Testis (tissue), 2 donors: ENCODE measurements at regions not wholly inside any gene's neighbourhood (a gene's known extent, or its start where the extent isn't known, plus 50 kb on each side); places are given as distances from the start of the nearest gene placed in this dataset.

ENCODE experiments used
- DNase-seq: peaks from one replicate; pipeline ENCODE4 v3.0.0-alpha.2; 2019
- H3K27ac ChIP-seq, 2 donors: fragments of 200-600 bp; sonication (generic); one replicate each; pipeline ENCODE4 v1.5.1; 2019
- H3K27me3 ChIP-seq: fragments of 200-600 bp; sonication (generic); one replicate; pipeline ENCODE4 v1.5.1; 2019
- H3K36me3 ChIP-seq: fragments of 200-600 bp; sonication (generic); one replicate; pipeline ENCODE4 v1.5.1; 2017; ENCODE audit warnings: low read depth; ENCODE audit errors: missing control alignments
- H3K4me1 ChIP-seq: fragments of 200-600 bp; sonication (generic); one replicate; pipeline ENCODE4 v1.5.1; 2019
- H3K4me3 ChIP-seq, 2 donors: fragments of 200-600 bp; sonication (generic); one replicate each; pipeline ENCODE4 v1.5.1; 2017 to 2019
- H3K9me3 ChIP-seq: fragments of 200-600 bp; sonication (generic); one replicate; pipeline ENCODE4 v1.5.1; 2017
- POLR2A ChIP-seq: fragments of 450-650 bp; IDR thresholded peaks from one replicate; pipeline ENCODE4 v1.6.1; 2017; ENCODE audit warnings: antibody characterized with exemption, mild to moderate bottlenecking, moderate library complexity
- WGBS, 2 donors: methylation state at CpG; one replicate each; pipeline ENCODE4 v1.1.5; 2018; 5-methylcytosine and 5-hydroxymethylcytosine counted together
- intact Hi-C: fragments of 100-400 bp; cut with DNase I; formaldehyde crosslinking; loops from one replicate; pipeline ENCODE4 v1.15.1; 2023; ENCODE audit warnings: low total_unique reads
- TF ChIP-seq, protein P1 (sequence below), 3 experiments: fragments of 450-650 bp in 2 of 3; fragments of 200-600 bp in 1 of 3; sonication (generic) in 1 of 3; IDR thresholded peaks; one replicate each; pipeline ENCODE4 v1.5.1; 2016 to 2019; ENCODE audit warnings: antibody characterized with exemption in 3 of 3, mild to moderate bottlenecking in 2 of 3, moderate library complexity in 1 of 3

DNA sequence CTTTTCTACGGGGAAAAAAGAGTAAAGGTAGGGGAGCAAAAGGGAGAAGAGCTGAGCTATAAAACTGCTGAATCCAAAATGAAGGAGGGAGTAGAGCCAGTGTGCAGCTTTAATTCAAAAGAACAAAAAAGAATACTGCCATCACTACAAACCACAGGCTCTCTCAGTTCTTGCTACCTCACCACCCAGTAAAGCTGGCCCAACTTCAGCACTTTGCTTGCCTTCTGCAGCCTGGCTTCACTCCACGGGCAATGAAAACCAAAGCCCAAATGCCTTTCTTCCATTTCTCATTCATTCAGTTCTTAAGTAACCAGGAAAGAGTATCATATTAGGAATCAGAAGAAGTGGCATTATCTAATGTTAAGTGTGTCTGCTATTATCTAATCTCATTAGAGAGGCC lies 376.8 kb downstream of the BCOR start:
- 56 to 60% methylated on average over 2 of the region's 2 CpGs for WGBS, 2 donors
- no peaks in the 10 kb centered on the region for H3K36me3 ChIP-seq

DNA sequence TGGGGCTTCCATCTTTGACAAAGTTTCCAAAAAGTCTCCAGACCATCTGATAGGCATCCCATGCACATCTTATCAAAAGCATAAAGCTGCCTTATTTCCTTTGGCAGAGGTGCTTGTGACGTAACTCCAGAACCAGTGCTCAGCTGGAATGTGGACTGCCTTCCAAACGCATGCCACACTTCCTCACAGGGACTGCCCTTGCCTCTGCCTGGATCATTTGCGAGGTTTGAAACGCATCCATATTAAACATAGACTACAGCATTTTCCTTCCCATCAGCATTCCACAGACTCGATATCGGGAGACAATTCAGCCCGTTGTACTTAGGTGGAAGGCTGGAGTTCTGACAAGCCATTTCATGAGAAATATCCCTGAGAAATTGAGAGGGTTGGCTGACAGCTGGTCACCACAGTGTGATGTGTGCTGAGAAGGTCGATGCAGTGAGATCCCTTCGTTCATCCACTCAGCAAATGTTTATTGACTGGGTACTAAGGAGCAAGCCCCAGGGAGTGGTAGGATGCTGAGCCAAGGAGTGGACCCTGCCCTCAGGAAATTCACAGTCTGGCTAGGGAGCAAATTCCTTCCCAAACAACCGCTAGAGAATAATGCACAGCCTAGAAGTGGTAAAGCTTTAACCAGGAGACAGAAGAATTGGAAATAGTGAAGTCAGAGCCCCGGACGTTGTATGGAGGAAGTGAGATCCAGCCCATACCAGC lies 376.0 kb downstream of the BCOR start:
- Histone ChIP-seq H3K27ac (no peak overlapping the region), H3K4me1 (no peaks in the 10 kb centered on the region), H3K4me3 (no peak overlapping the region), H3K36me3 (no peaks in the 10 kb centered on the region), H3K27me3 (no peaks in the 10 kb centered on the region), H3K9me3 (no peaks in the 10 kb centered on the region)
- DNase-seq, result no peak
- 50 to 72% methylated on average over 6 to 12 of the region's 12 CpGs for WGBS, 2 donors
- intact Hi-C loops, result no loop called here
- TF ChIP-seq, protein P1, sequence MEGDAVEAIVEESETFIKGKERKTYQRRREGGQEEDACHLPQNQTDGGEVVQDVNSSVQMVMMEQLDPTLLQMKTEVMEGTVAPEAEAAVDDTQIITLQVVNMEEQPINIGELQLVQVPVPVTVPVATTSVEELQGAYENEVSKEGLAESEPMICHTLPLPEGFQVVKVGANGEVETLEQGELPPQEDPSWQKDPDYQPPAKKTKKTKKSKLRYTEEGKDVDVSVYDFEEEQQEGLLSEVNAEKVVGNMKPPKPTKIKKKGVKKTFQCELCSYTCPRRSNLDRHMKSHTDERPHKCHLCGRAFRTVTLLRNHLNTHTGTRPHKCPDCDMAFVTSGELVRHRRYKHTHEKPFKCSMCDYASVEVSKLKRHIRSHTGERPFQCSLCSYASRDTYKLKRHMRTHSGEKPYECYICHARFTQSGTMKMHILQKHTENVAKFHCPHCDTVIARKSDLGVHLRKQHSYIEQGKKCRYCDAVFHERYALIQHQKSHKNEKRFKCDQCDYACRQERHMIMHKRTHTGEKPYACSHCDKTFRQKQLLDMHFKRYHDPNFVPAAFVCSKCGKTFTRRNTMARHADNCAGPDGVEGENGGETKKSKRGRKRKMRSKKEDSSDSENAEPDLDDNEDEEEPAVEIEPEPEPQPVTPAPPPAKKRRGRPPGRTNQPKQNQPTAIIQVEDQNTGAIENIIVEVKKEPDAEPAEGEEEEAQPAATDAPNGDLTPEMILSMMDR (IDR thresholded peaks at IDR 0.05), result no peak
- TF ChIP-seq POLR2A, result no peak

More for the DNA sequence above, 376.8 kb downstream of the BCOR start:
- Histone ChIP-seq H3K4me3 (no peak overlapping the region), H3K4me1 (no peaks in the 10 kb centered on the region), H3K27ac (no peak overlapping the region), H3K27me3 (no peaks in the 10 kb centered on the region), H3K9me3 (no peaks in the 10 kb centered on the region)
- TF ChIP-seq POLR2A, result no peak
- TF ChIP-seq, protein P1 (IDR thresholded peaks at IDR 0.05), result no peak
- intact Hi-C loops, result no loop called here
- no peak for DNase-seq

DNA sequence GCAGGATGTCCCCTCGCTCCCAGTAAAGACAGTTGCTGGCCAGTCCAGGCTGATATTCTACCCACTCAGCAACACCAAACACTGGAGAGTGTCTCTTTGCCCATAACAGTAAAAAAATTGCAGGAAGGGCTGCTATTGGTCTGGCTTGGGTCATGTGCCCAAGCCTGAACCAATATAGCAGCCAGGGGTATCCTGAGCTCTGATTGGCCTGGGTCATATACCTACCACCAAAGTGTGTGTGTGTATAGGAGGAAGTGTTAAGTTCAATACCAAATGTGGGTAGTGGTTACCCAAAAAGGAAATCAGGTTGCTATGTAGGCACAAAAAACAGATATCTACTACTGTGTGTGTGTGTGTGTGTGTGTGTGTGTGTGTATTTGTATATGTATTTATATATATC lies 373.2 kb downstream of the BCOR start:
- H3K4me3 ChIP-seq, result no peak overlapping the region
- H3K36me3 ChIP-seq, result no peaks in the 10 kb centered on the region
- no peak for DNase-seq
- no peak overlapping the region for H3K27ac ChIP-seq
- TF ChIP-seq, protein P1 (IDR thresholded peaks at IDR 0.05), result no peak
- no peak for TF ChIP-seq POLR2A
- intact Hi-C loops, result no loop called here
- no peaks in the 10 kb centered on the region for H3K4me1 ChIP-seq
- H3K27me3 ChIP-seq, result no peaks in the 10 kb centered on the region
- no peaks in the 10 kb centered on the region for H3K9me3 ChIP-seq
- 75 to 100% methylated on average over 1 of the region's 1 CpG for WGBS, 2 donors

DNA sequence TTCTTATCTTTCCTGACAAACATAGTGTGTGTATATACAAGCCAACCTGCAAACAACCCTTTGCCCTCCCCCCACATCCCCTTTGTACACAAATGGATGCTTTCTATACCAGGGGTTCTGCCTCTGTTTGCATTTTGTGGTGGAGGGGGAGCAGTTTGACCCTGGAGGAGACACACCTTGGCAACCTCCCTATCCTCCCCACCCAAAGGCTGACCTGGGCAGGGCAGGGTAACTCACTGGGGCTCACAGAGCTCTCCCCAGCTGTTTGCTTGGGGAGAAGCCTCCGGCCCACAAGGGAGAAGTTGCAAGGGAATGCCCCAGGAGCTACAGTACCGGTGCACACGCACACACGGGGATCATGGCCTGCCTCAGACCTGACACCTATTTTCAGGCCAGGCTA lies 372.6 kb downstream of the BCOR start:
- TF ChIP-seq POLR2A, result no peak
- TF ChIP-seq, protein P1 (IDR thresholded peaks at IDR 0.05), result no peak
- no peak for DNase-seq
- no peaks in the 10 kb centered on the region for H3K4me1 ChIP-seq
- no peaks in the 10 kb centered on the region for H3K9me3 ChIP-seq
- no peaks in the 10 kb centered on the region for H3K36me3 ChIP-seq
- H3K27me3 ChIP-seq, result no peaks in the 10 kb centered on the region
- 73% methylated on average over 4 of the region's 4 CpGs; no CpG with 5 or more reads in 1 of the 2 donors for WGBS, 2 donors
- intact Hi-C loops, result no loop called here
- no peak overlapping the region for H3K27ac ChIP-seq
- H3K4me3 ChIP-seq, result no peak overlapping the region
